Skin epidermis (tissue), 12 donors: ENCODE measurements at regions not wholly inside any gene's neighbourhood (a gene's known extent, or its start where the extent isn't known, plus 50 kb on each side); places are given as distances from the start of the nearest gene placed in this dataset.

Source experiments
- H3K27ac ChIP-seq, 21 experiments: fragments of 200-600 bp; sonication (generic) in 11 of 21; one replicate each; pipeline ENCODE4 v1.5.0; 2020; ENCODE audit warnings: mild to moderate bottlenecking in 3 of 21, inconsistent platforms in 2 of 21, moderate library complexity in 2 of 21
- H3K4me3 ChIP-seq, 7 experiments: fragments of 200-600 bp; sonication (generic) in 2 of 7; one replicate each; pipeline ENCODE4 v1.5.0; 2020; ENCODE audit warnings: inconsistent platforms in 2 of 7, mild to moderate bottlenecking in 2 of 7, moderate library complexity in 1 of 7

GRCh38 chr13:60754211-60755090 is 357.4 kb downstream of the TDRD3 start:
- no peak overlapping the region for H3K27ac ChIP-seq
- no peak overlapping the region for H3K4me3 ChIP-seq

- no peak overlapping the region for H3K27ac ChIP-seq
- no peak overlapping the region for H3K4me3 ChIP-seq
Measured at GRCh38 chr13:60753641-60754040, 356.6 kb downstream of the TDRD3 start.

- Histone ChIP-seq H3K27ac (no peak overlapping the region), H3K4me3 (no peak overlapping the region)
Measured at GRCh38 chr13:60745343-60745742, 348.3 kb downstream of the TDRD3 start.

- no peak overlapping the region for H3K4me3 ChIP-seq
- no peak overlapping the region for H3K27ac ChIP-seq
Measured at GRCh38 chr13:60733933-60734332, 336.9 kb downstream of the TDRD3 start.

GRCh38 chr13:60727140-60727539 is 330.1 kb downstream of the TDRD3 start:
- no peak overlapping the region for H3K4me3 ChIP-seq
- H3K27ac ChIP-seq: no peak overlapping the region

GRCh38 chr13:60721063-60721462 is 324.0 kb downstream of the TDRD3 start:
- Histone ChIP-seq H3K4me3 (no peak overlapping the region), H3K27ac (no peak overlapping the region)

- Histone ChIP-seq H3K27ac (no peak overlapping the region), H3K4me3 (no peak overlapping the region)
Measured at GRCh38 chr13:60720590-60720989, 323.6 kb downstream of the TDRD3 start.

GRCh38 chr13:60716313-60716712 is 319.3 kb downstream of the TDRD3 start:
- Histone ChIP-seq H3K27ac (no peak overlapping the region), H3K4me3 (no peak overlapping the region)

- H3K27ac ChIP-seq: no peak overlapping the region
- no peak overlapping the region for H3K4me3 ChIP-seq
Measured at GRCh38 chr13:60707878-60708277, 310.9 kb downstream of the TDRD3 start.

GRCh38 chr13:60701895-60702294 is 304.9 kb downstream of the TDRD3 start:
- no peak overlapping the region for H3K27ac ChIP-seq
- no peak overlapping the region for H3K4me3 ChIP-seq

GRCh38 chr13:60700994-60701393 is 304.0 kb downstream of the TDRD3 start:
- Histone ChIP-seq H3K27ac (no peak overlapping the region), H3K4me3 (no peak overlapping the region)

GRCh38 chr13:60699636-60700035 is 302.6 kb downstream of the TDRD3 start:
- Histone ChIP-seq H3K4me3 (no peak overlapping the region), H3K27ac (no peak overlapping the region)

GRCh38 chr13:60696602-60697001 is 299.6 kb downstream of the TDRD3 start:
- H3K27ac ChIP-seq: no peak overlapping the region
- no peak overlapping the region for H3K4me3 ChIP-seq

GRCh38 chr13:60691268-60691667 is 294.2 kb downstream of the TDRD3 start:
- no peak overlapping the region for H3K27ac ChIP-seq
- no peak overlapping the region for H3K4me3 ChIP-seq

GRCh38 chr13:60690604-60691003 is 293.6 kb downstream of the TDRD3 start:
- H3K27ac ChIP-seq: no peak overlapping the region
- H3K4me3 ChIP-seq: no peak overlapping the region

GRCh38 chr13:60689571-60689970 is 292.6 kb downstream of the TDRD3 start:
- H3K4me3 ChIP-seq: no peak overlapping the region
- H3K27ac ChIP-seq: no peak overlapping the region

GRCh38 chr13:60689076-60689475 is 292.1 kb downstream of the TDRD3 start:
- Histone ChIP-seq H3K27ac (no peak overlapping the region), H3K4me3 (no peak overlapping the region)

- Histone ChIP-seq H3K4me3 (no peak overlapping the region), H3K27ac (no peak overlapping the region)
Measured at GRCh38 chr13:60679928-60680694, 283.1 kb downstream of the TDRD3 start.

GRCh38 chr13:60679131-60679530 is 282.1 kb downstream of the TDRD3 start:
- Histone ChIP-seq H3K27ac (no peak overlapping the region), H3K4me3 (no peak overlapping the region)

- no peak overlapping the region for H3K4me3 ChIP-seq
- no peak overlapping the region for H3K27ac ChIP-seq
Measured at GRCh38 chr13:60671386-60671785, 274.4 kb downstream of the TDRD3 start.

- H3K27ac ChIP-seq: no peak overlapping the region
Measured at GRCh38 chr13:60663788-60664187, 266.8 kb downstream of the TDRD3 start.

More at GRCh38 chr13:60663788-60664187, 266.8 kb downstream of the TDRD3 start:
- no peak overlapping the region for H3K4me3 ChIP-seq
